ENCODE measurements at regions not wholly inside any gene's neighbourhood (a gene's known extent, or its start where the extent isn't known, plus 50 kb on each side); places are given as distances from the start of the nearest gene placed in this dataset.

DNA sequence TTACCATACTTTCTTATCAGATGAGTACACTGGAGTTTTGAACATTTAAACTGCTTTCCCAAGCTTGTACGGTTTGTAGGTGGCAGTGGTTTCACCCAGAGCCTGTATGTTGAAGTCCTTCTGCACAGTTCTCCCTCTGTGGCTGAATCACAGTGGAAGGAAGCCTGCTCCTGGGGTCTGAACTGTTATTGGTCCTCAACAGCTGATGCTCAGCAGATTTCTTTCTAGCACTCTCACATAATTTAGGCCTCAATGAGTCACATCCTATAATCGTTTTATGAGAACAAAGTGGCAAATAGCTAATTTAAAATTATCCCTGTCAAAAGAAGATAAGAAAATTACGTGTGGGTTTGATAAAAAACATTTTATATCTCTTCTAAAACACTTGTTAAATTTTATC is 229.7 kb downstream of the TLE4 start:
- Histone ChIP-seq H3K36me3 (ENCODE audit: control insufficient read depth, insufficient read depth, low read length) (no peaks in the 10 kb centered on the region), H3K4me3 (ENCODE audit: low read depth in 2 of 2, low read length in 2 of 2) (no peak overlapping the region), H3K4me1 (ENCODE audit: control insufficient read depth, insufficient read depth, low read length) (no peaks in the 10 kb centered on the region), H3K27me3 (ENCODE audit: control insufficient read depth, insufficient read depth, low read length) (no peaks in the 10 kb centered on the region), H3K9me3 (ENCODE audit: control insufficient read depth, insufficient read depth, low read depth, low read length) (no peaks in the 10 kb centered on the region), H3K27ac (ENCODE audit: low read length) (no peak overlapping the region)
- TF ChIP-seq, protein P1, sequence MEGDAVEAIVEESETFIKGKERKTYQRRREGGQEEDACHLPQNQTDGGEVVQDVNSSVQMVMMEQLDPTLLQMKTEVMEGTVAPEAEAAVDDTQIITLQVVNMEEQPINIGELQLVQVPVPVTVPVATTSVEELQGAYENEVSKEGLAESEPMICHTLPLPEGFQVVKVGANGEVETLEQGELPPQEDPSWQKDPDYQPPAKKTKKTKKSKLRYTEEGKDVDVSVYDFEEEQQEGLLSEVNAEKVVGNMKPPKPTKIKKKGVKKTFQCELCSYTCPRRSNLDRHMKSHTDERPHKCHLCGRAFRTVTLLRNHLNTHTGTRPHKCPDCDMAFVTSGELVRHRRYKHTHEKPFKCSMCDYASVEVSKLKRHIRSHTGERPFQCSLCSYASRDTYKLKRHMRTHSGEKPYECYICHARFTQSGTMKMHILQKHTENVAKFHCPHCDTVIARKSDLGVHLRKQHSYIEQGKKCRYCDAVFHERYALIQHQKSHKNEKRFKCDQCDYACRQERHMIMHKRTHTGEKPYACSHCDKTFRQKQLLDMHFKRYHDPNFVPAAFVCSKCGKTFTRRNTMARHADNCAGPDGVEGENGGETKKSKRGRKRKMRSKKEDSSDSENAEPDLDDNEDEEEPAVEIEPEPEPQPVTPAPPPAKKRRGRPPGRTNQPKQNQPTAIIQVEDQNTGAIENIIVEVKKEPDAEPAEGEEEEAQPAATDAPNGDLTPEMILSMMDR (IDR thresholded peaks at IDR 0.05) = no peak
- TF ChIP-seq POLR2AphosphoS5 (IDR thresholded peaks at IDR 0.05; ENCODE audit: low read depth, low read length) = no peak
- TF ChIP-seq, protein P2, sequence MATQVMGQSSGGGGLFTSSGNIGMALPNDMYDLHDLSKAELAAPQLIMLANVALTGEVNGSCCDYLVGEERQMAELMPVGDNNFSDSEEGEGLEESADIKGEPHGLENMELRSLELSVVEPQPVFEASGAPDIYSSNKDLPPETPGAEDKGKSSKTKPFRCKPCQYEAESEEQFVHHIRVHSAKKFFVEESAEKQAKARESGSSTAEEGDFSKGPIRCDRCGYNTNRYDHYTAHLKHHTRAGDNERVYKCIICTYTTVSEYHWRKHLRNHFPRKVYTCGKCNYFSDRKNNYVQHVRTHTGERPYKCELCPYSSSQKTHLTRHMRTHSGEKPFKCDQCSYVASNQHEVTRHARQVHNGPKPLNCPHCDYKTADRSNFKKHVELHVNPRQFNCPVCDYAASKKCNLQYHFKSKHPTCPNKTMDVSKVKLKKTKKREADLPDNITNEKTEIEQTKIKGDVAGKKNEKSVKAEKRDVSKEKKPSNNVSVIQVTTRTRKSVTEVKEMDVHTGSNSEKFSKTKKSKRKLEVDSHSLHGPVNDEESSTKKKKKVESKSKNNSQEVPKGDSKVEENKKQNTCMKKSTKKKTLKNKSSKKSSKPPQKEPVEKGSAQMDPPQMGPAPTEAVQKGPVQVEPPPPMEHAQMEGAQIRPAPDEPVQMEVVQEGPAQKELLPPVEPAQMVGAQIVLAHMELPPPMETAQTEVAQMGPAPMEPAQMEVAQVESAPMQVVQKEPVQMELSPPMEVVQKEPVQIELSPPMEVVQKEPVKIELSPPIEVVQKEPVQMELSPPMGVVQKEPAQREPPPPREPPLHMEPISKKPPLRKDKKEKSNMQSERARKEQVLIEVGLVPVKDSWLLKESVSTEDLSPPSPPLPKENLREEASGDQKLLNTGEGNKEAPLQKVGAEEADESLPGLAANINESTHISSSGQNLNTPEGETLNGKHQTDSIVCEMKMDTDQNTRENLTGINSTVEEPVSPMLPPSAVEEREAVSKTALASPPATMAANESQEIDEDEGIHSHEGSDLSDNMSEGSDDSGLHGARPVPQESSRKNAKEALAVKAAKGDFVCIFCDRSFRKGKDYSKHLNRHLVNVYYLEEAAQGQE (IDR thresholded peaks at IDR 0.05; ENCODE audit: insufficient read depth in 1 of 2, low read depth in 2 of 2, low read length in 1 of 2) = no peak
- TF ChIP-seq SIN3A (IDR thresholded peaks at IDR 0.05; ENCODE audit: borderline replicate concordance, insufficient read depth, low read depth, low read length) = no peak
- no peak for TF ChIP-seq TCF7L2 (IDR thresholded peaks at IDR 0.05; ENCODE audit: low read depth, low read length)
- no peak for DNase-seq (ENCODE audit: low read depth, low spot score)
- no TSS peak for BruUV-seq (replicated peaks)
- CTCF ChIA-PET = no interaction called here
- POLR2A ChIA-PET = no interaction called here
- intact Hi-C loops (cut with micrococcal nuclease; ENCODE audit: unreplicated experiment) = no loop called here
- in situ Hi-C loops (cut with HindIII; ENCODE audit: low pct_unique_long_range_greater_than_20kb, low sequenced_read_pairs) = no loop called here
- ATAC-seq = no peak

DNA sequence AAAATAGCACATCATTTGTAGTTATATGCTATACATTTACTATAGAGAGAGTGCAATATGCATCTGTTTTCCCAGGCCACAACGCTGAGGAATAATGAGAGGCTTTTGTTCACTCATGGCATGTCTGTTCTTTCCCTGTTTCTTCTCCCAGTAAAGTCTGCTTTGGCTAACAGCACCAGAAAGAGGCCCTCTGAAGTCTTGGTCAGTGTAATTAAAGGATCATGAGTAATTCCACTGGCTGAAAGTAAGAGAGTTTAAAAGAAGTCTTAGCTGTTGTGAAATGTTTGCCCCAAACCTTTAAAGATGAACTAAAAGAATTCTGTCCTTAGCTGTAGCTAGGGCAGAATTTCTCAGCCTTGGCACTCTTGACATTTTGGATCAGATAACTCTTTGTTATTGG is 228.8 kb downstream of the TLE4 start:
- POLR2A ChIA-PET = no interaction called here
- Histone ChIP-seq H3K9me3 (ENCODE audit: control insufficient read depth, insufficient read depth, low read depth, low read length) (no peaks in the 10 kb centered on the region), H3K27me3 (ENCODE audit: control insufficient read depth, insufficient read depth, low read length) (no peaks in the 10 kb centered on the region), H3K4me1 (ENCODE audit: control insufficient read depth, insufficient read depth, low read length) (no peaks in the 10 kb centered on the region), H3K4me3 (ENCODE audit: low read depth in 2 of 2, low read length in 2 of 2) (no peak overlapping the region), H3K36me3 (ENCODE audit: control insufficient read depth, insufficient read depth, low read length) (no peaks in the 10 kb centered on the region), H3K27ac (ENCODE audit: low read length) (no peak overlapping the region)
- ATAC-seq (no peak), DNase-seq (ENCODE audit: low read depth, low spot score) (no peak)
- CTCF ChIA-PET = no interaction called here
- intact Hi-C loops (cut with micrococcal nuclease; ENCODE audit: unreplicated experiment) = no loop called here
- in situ Hi-C loops (cut with HindIII; ENCODE audit: low pct_unique_long_range_greater_than_20kb, low sequenced_read_pairs) = no loop called here
- TF ChIP-seq POLR2AphosphoS5 (IDR thresholded peaks at IDR 0.05; ENCODE audit: low read depth, low read length) = no peak
- TF ChIP-seq, protein P2 (IDR thresholded peaks at IDR 0.05; ENCODE audit: insufficient read depth in 1 of 2, low read depth in 2 of 2, low read length in 1 of 2) = no peak
- TF ChIP-seq SIN3A (IDR thresholded peaks at IDR 0.05; ENCODE audit: borderline replicate concordance, insufficient read depth, low read depth, low read length) = no peak
- TF ChIP-seq, protein P1 (IDR thresholded peaks at IDR 0.05) = no peak
- TF ChIP-seq TCF7L2 (IDR thresholded peaks at IDR 0.05; ENCODE audit: low read depth, low read length) = no peak
- BruUV-seq (replicated peaks) = no TSS peak

Measured in Panc1 (cell line).